Panc1 (cell line): ENCODE measurements at regions not wholly inside any gene's neighbourhood (a gene's known extent, or its start where the extent isn't known, plus 50 kb on each side); places are given as distances from the start of the nearest gene placed in this dataset.

Source experiments
- CTCF ChIP-seq: fragments of 450-650 bp; IDR thresholded peaks from 2 replicates; pipeline ENCODE4 v1.5.1; 2017; ENCODE audit warnings: mild to moderate bottlenecking
- POLR2AphosphoS5 ChIP-seq: IDR thresholded peaks from 2 replicates; pipeline ENCODE4 v1.6.1; 2012; ENCODE audit warnings: mild to moderate bottlenecking, low read depth, low read length, moderate library complexity
- SIN3A ChIP-seq: IDR thresholded peaks from 2 replicates; pipeline ENCODE4 v1.6.1; 2012; ENCODE audit warnings: low read depth, mild to moderate bottlenecking, low read length, moderate library complexity, borderline replicate concordance; ENCODE audit not compliant: insufficient read depth
- TCF7L2 ChIP-seq: IDR thresholded peaks from 2 replicates; pipeline ENCODE4 v1.6.1; 2011; ENCODE audit warnings: mild to moderate bottlenecking, low read depth, low read length, inconsistent platforms

GRCh38 chr14:65940056-65940735 is 527.7 kb downstream of the FUT8 start:
- TF ChIP-seq CTCF (peak; percentile 14; the same call in 1 of the 2 replicates), POLR2AphosphoS5 (no peak), SIN3A (no peak), TCF7L2 (no peak)
